ENCODE measurements at regions not wholly inside any gene's neighbourhood (a gene's known extent, or its start where the extent isn't known, plus 50 kb on each side); places are given as distances from the start of the nearest gene placed in this dataset.

DNA sequence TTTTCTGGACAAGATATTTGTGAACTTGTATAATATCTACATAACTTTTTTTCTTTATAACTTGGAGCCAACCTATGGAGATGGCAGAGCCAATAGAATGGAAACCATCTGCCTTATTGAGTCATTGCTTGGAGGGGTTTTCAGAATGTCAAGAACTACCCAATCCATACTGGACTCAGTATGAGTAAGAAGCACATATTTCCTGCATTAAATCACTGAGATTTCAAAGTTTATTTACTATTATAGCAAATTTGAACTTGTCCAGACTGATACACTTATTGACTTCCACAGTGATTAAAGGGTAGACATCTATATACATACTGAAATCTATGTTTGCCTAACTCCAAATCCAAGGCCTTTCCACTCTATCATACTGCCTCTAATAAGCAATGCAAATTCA is 704.0 kb downstream of the KCNA4 start:
- TF ChIP-seq CTCF (IDR thresholded peaks at IDR 0.05; ENCODE audit: insufficient read depth, low read length, poor library complexity, severe bottlenecking) (no peak), EZH2phosphoT487 (conservative IDR thresholded peaks at IDR 0.05; ENCODE audit: low read length) (no peak)

Data from SU-DHL-6 (cell line).